WTC11 (cell line): ENCODE measurements at regions not wholly inside any gene's neighbourhood (a gene's known extent, or its start where the extent isn't known, plus 50 kb on each side); places are given as distances from the start of the nearest gene placed in this dataset.
"Not testable (repeated sequence)": the region's sequence is repeated elsewhere in the genome, so short reads cannot be mapped to it uniquely, and the experiment has no call there.

ENCODE experiments used
- ATAC-seq: fragments of 200-7000 bp; cut with Tn5 transposase; 2 replicates; pipeline ENCODE4 v1.10.0; 2021; ENCODE audit warnings: mild to moderate bottlenecking, moderate library complexity
- CTCF ChIA-PET: fragments of 300-600 bp; sonication (Branson Sonifier 250); formaldehyde crosslinking; loops from one replicate; lab custom pipeline; 2021; ENCODE audit warnings: antibody characterized with exemption; lab: Charles Lee
- POLR2A ChIA-PET: fragments of 350-600 bp; sonication (Branson Sonifier 250); formaldehyde crosslinking; loops from one replicate; lab custom pipeline; 2021; ENCODE audit warnings: antibody characterized with exemption; lab: Charles Lee
- DNase-seq: peaks from one replicate; pipeline ENCODE4 v3.0.0; 2021; ENCODE audit warnings: low spot score
- H3K27ac Mint-ChIP-seq: 2 replicates; pipeline ENCODE4 v1.8.0; 2021; ENCODE audit warnings: mixed read lengths
- H3K27me3 Mint-ChIP-seq: 2 replicates; pipeline ENCODE4 v1.8.0; 2021; ENCODE audit warnings: low read depth, mild to moderate bottlenecking, moderate library complexity, mixed read lengths
- H3K36me3 Mint-ChIP-seq: 2 replicates; pipeline ENCODE4 v1.8.0; 2021; ENCODE audit warnings: mixed read lengths
- H3K4me1 Mint-ChIP-seq: 2 replicates; pipeline ENCODE4 v1.8.0; 2022; ENCODE audit warnings: mixed read lengths
- H3K4me3 Mint-ChIP-seq: 2 replicates; pipeline ENCODE4 v1.8.0; 2021; ENCODE audit warnings: mild to moderate bottlenecking, moderate library complexity, mixed read lengths
- H3K9me3 Mint-ChIP-seq: 2 replicates; pipeline ENCODE4 v1.8.0; 2021; ENCODE audit warnings: mixed read lengths
- AFF4 ChIP-seq: sonication (generic); formaldehyde crosslinking; IDR thresholded peaks from 2 replicates; pipeline ENCODE4 v1.8.1; 2023; ENCODE audit warnings: mild to moderate bottlenecking, missing genetic modification reagents, borderline replicate concordance
- ARID4B ChIP-seq: sonication (generic); formaldehyde crosslinking; IDR thresholded peaks from 2 replicates; pipeline ENCODE4 v1.8.0; 2023; ENCODE audit warnings: missing genetic modification reagents, mild to moderate bottlenecking, borderline replicate concordance
- E2F5 ChIP-seq: sonication (generic); formaldehyde crosslinking; IDR thresholded peaks from 2 replicates; pipeline ENCODE4 v1.8.1; 2022; ENCODE audit warnings: mild to moderate bottlenecking, moderate library complexity, missing genetic modification reagents
- ETV6 ChIP-seq: sonication (generic); formaldehyde crosslinking; IDR thresholded peaks from 2 replicates; pipeline ENCODE4 v1.8.1; 2022; ENCODE audit warnings: mild to moderate bottlenecking, missing genetic modification reagents
- FOXK1 ChIP-seq: sonication (generic); formaldehyde crosslinking; IDR thresholded peaks from 2 replicates; pipeline ENCODE4 v1.8.0; 2022; ENCODE audit warnings: mild to moderate bottlenecking, moderate library complexity, missing genetic modification reagents
- FOXP1 ChIP-seq: sonication (generic); formaldehyde crosslinking; IDR thresholded peaks from 2 replicates; pipeline ENCODE4 v1.8.0; 2022; ENCODE audit warnings: missing genetic modification reagents, mild to moderate bottlenecking, moderate library complexity, borderline replicate concordance
- RELA ChIP-seq: sonication (generic); formaldehyde crosslinking; IDR thresholded peaks from 2 replicates; pipeline ENCODE4 v1.8.1; 2022; ENCODE audit warnings: missing genetic modification reagents, mild to moderate bottlenecking, borderline replicate concordance
- SMAD3 ChIP-seq: sonication (generic); formaldehyde crosslinking; IDR thresholded peaks from 2 replicates; pipeline ENCODE4 v1.8.0; 2022; ENCODE audit warnings: missing genetic modification reagents, mild to moderate bottlenecking, borderline replicate concordance
- SMAD4 ChIP-seq: sonication (generic); formaldehyde crosslinking; IDR thresholded peaks from 2 replicates; pipeline ENCODE4 v1.8.0; 2022; ENCODE audit warnings: mild to moderate bottlenecking, missing genetic modification reagents
- ZNF121 ChIP-seq: sonication (generic); formaldehyde crosslinking; IDR thresholded peaks from 2 replicates; pipeline ENCODE4 v1.8.0; 2023; ENCODE audit warnings: missing genetic modification reagents
- ZNF232 ChIP-seq: sonication (generic); formaldehyde crosslinking; IDR thresholded peaks from 2 replicates; pipeline ENCODE4 v1.8.0; 2022; ENCODE audit warnings: mild to moderate bottlenecking, missing genetic modification reagents
- ZNF317 ChIP-seq: sonication (generic); formaldehyde crosslinking; IDR thresholded peaks from 2 replicates; pipeline ENCODE4 v1.8.1; 2023; ENCODE audit warnings: low read depth, mild to moderate bottlenecking, moderate library complexity, missing genetic modification reagents, borderline replicate concordance
- ZNF425 ChIP-seq: fragments of 250-450 bp; sonication (Bioruptor Pico); conservative IDR thresholded peaks from 2 replicates; pipeline ENCODE4 v1.9.0; 2021; ENCODE audit warnings: mild to moderate bottlenecking

- Mint-ChIP-seq H3K27ac (no peak overlapping the region), H3K4me3 (no peak overlapping the region), H3K36me3 (no peaks in the 10 kb centered on the region), H3K9me3 (no peaks in the 10 kb centered on the region), H3K4me1 (no peaks in the 10 kb centered on the region), H3K27me3 (no peaks in the 10 kb centered on the region)
- no peak for TF ChIP-seq FOXP1 (CRISPR knock-in tag)
- POLR2A ChIA-PET = no interaction called here
- CTCF ChIA-PET = interaction anchor here (1.6 kb wide), 1 partner anchor 395 kb away, joined by 5 read pairs; no protein-coding TSS in a partner anchor
- DNase-seq = no peak
- no peak for ATAC-seq
These were observed 771.7 kb downstream of the NOVA1 start for GRCh38 chr14:25826105-25826504.

GRCh38 chr14:25820368-25820767, 770.4 kb upstream of the STXBP6 start:
- TF ChIP-seq SMAD3 (CRISPR knock-in tag) = no peak
- TF ChIP-seq SMAD4 = no peak
- no peak for TF ChIP-seq ZNF317 (CRISPR knock-in tag)
- no peak for TF ChIP-seq ETV6 (CRISPR knock-in tag)
- no peak overlapping the region for H3K27ac Mint-ChIP-seq
- POLR2A ChIA-PET = no interaction called here
- H3K4me3 Mint-ChIP-seq = no peak overlapping the region
- H3K4me1 Mint-ChIP-seq = peaks cover 15% of the 10 kb centered on the region
- ATAC-seq (no peak), DNase-seq (no peak)
- no peaks in the 10 kb centered on the region for H3K9me3 Mint-ChIP-seq
- CTCF ChIA-PET = no interaction called here
- no peaks in the 10 kb centered on the region for H3K36me3 Mint-ChIP-seq
- H3K27me3 Mint-ChIP-seq = no peaks in the 10 kb centered on the region

- H3K36me3 Mint-ChIP-seq, H3K4me3 Mint-ChIP-seq, H3K9me3 Mint-ChIP-seq, DNase-seq, H3K27ac Mint-ChIP-seq, H3K27me3 Mint-ChIP-seq, ATAC-seq, POLR2A ChIA-PET: not testable (repeated sequence)
- H3K4me1 Mint-ChIP-seq = peaks cover 21% of the 10 kb centered on the region
- CTCF ChIA-PET = interaction anchor here (0.9 kb wide), 1 partner anchor 276 kb away, joined by 3 read pairs; no protein-coding TSS in a partner anchor
These were observed 764.7 kb upstream of the STXBP6 start for GRCh38 chr14:25814622-25815021.

- H3K27ac Mint-ChIP-seq = no peak overlapping the region
- POLR2A ChIA-PET = no interaction called here
- H3K27me3 Mint-ChIP-seq = no peaks in the 10 kb centered on the region
- CTCF ChIA-PET = interaction anchor here (1.0 to 1.2 kb wide), 2 partner anchors 30 to 266 kb away, joined by 3 read pairs; no protein-coding TSS in a partner anchor
- no peak for DNase-seq
- H3K9me3 Mint-ChIP-seq = peaks cover 9% of the 10 kb centered on the region
- no peaks in the 10 kb centered on the region for H3K36me3 Mint-ChIP-seq
- no peak overlapping the region for H3K4me3 Mint-ChIP-seq
- TF ChIP-seq FOXK1 (no peak), ZNF121 (CRISPR knock-in tag) (no peak), ARID4B (CRISPR knock-in tag) (no peak), ZNF232 (CRISPR knock-in tag) (no peak), RELA (no peak)
- no peaks in the 10 kb centered on the region for H3K4me1 Mint-ChIP-seq
- ATAC-seq = no peak
These were observed 753.6 kb upstream of the STXBP6 start for GRCh38 chr14:25803386-25804018.

- H3K27me3 Mint-ChIP-seq = no peaks in the 10 kb centered on the region
- peaks cover 4% of the 10 kb centered on the region for H3K4me1 Mint-ChIP-seq
- H3K9me3 Mint-ChIP-seq = peaks cover 6% of the 10 kb centered on the region
- ChIA-PET POLR2A (no interaction called here), CTCF (no interaction called here)
- H3K36me3 Mint-ChIP-seq = no peaks in the 10 kb centered on the region
- no peak for ATAC-seq
- no peak overlapping the region for H3K27ac Mint-ChIP-seq
- no peak for DNase-seq
- no peak overlapping the region for H3K4me3 Mint-ChIP-seq
- no peak for TF ChIP-seq ZNF425
- TF ChIP-seq E2F5 (CRISPR knock-in tag) = no peak
- no peak for TF ChIP-seq AFF4 (CRISPR knock-in tag)
These were observed 750.9 kb upstream of the STXBP6 start for GRCh38 chr14:25800841-25801240.
